Limb (tissue), 2 donors: ENCODE measurements at regions not wholly inside any gene's neighbourhood (a gene's known extent, or its start where the extent isn't known, plus 50 kb on each side); places are given as distances from the start of the nearest gene placed in this dataset.
"Not testable (repeated sequence)": the region's sequence is repeated elsewhere in the genome, so short reads cannot be mapped to it uniquely, and the experiment has no call there.

Source experiments
- DNase-seq, 2 donors: peaks; one replicate each; pipeline ENCODE4 v3.0.0-alpha.2; 2016; ENCODE audit errors: extremely low spot score in 2 of 2

DNA sequence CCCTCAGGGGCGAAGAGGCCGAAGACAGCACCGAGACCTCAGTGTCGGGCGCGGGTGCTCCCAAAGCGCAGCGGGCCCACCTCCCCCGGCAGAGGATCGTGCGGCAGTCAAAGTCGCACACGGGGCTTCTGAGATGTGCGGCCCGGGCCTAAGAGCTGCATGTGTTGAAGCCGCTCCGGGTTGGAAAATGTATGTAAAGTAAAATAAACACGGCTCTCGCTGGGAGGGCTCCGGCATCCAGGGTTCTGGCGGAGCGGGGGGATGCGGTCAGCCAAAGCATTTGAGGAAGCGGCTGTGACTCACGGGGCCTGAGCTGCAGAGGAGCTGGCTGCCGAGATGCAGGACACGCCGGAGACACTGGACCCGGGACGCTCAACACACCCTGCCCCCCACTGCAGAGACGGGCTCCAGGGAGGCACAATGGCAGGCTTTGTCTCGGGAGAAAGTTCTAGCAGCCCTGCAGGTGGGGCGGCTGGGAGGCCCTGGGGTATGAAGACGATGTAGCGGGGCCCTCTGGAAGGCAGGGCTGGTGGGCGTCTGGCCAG lies 185.8 kb downstream of the NPIPB11 start:
- DNase-seq: peak; percentile 26 to 66

DNA sequence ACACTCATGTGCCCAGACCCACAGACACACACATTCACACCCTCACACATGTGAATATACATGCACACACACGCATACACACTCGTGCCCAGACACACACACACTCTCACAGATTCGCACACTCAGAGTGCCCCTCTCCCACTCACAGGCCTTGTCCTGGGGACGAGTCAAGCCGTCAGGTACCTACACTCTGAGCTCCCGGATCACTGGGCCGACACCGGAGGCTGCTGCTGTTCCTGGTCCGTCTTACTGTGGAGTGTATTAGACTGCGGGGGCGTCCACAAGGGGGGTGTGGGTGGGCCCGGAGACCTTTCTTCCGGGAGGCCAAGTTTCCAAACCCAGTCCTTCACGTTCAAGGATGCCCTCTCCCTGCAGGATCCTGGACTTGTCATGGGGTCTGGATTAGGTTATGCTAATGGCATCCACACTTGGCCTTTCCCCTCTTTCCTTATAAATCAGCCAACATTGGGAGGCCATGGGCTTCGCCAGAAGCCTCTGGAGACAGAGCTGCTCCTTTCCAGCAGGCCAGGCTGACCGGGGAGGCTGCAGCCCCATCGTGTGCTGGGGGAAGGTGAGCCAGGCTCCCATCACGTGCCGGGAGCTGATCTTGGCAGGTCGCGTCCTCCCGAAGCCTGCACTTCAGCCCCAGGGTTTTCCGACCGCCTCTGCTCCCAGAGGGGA lies 186.4 kb downstream of the NPIPB11 start:
- DNase-seq: not testable (repeated sequence)

DNA sequence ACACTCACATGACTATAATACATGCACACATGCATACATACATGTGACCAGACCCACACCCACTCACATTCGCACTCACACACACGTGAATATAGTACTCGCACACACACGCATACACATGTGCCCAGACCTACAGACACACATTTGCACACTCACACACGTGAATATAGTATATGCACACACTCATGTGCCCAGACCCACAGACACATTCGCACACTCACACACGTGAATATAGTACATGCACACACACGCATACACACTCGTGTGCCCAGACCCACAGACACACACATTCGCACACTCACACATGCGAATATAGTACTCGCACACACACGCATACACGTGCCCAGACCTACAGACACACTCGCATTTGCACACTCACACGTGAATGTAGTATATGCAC lies 186.9 kb downstream of the NPIPB11 start:
- DNase-seq: not testable (repeated sequence)

DNA sequence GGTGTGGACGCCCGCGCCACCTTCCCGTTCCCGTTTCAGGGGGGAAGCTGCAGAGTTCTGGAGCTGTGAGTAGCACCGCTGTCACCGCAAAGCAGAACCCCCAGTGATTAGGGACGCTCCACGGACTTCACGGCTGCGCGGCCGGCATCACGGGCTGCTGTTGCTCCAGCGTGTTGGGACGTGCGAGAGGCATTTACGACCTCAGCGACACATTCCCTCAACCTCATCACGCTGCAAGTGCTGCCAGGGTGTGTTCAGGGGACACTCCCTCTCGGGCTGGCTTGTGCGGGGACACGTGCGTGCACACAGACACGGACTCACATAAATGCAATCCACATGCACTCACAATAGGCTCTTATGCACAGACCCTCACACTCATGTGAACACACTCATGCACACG lies 187.9 kb downstream of the NPIPB11 start:
- not testable (repeated sequence) for DNase-seq

DNA sequence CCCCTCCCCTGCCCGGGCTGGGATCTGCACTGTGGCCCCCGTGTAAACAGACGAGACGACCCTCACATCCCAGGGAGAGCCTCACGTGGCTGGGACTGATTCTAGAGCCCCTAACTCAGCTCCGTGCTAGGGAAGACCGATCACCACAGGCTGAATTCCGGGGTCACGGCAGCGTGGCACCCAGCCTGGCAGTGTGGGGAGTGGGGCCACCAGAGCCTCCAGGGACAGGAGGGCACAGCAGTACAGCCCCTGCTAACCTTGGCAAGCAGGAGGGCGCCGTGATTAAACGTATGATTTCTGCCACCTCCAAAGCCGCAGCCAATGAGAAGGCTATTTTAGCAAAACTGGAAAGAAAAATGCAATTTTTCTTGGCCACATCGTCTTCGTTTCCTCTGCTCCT lies 188.3 kb downstream of the NPIPB11 start:
- DNase-seq: not testable (repeated sequence)

DNA sequence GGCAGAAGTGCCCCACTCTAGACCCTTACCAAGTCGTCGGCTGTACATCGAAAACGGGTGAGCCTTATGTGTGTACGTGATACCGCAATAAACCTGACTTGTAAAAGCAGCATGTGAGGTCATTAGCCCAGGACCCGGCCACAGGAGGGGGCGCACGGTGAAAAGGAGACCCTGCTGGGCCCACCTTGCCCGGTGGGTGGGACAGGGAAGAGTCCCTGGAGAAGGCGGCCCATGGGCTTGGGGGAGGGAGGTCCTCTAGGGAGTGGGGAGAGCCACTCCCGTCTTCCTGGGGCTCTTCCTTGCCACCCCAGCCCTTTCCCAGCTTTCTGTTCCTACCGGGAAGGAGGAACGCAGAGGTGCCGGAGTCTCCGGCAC lies 188.8 kb downstream of the NPIPB11 start:
- not testable (repeated sequence) for DNase-seq

DNA sequence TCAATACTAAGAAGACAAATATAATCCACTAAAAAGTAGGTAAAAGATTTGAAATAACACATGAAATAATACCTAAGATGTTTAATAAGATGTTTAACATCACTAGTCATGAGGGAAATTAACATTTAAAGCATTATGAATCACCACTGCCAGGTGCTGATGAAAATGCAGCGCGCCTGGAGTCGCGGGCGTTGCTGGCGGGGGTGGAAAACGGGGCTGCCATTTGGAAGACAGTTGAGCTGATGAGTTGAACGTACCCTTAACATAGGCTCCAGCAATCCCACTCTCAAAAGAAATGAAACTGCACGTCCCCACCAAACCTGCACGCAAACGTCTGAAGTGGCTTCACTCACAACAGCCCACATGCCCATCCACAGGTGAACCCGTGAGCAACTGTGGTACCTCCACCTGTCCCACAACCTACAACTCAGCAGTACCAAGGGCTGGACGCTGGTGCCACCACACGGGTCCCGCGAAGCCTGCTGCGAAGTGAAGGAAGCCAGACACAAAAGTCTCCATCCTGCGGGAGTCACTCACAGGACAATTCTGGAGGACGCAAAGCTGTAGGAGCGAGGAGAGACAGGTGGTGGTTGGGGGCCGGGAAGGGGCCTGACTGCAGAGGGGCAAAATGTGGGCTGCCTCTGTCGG lies 189.3 kb downstream of the NPIPB11 start:
- DNase-seq: not testable (repeated sequence)

DNA sequence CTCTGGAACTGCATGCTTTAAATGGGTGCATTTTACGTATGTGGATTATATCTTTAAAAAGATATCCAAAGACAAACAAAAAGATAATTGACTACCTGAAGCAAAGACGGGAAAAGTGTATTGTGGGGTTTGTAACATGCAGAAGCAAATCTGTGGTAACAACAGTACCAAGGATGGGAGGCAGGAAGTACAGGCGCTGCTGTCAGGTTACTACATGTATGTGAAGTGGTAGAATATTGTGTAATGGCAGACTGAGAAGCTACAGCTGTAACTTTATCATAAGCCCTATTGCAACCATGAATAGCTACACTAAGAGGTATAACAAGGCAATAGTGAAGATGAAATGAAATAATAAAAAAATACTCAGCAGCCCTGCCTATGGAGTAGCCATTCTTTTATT lies 192.7 kb downstream of the NPIPB11 start:
- DNase-seq: not testable (repeated sequence)

DNA sequence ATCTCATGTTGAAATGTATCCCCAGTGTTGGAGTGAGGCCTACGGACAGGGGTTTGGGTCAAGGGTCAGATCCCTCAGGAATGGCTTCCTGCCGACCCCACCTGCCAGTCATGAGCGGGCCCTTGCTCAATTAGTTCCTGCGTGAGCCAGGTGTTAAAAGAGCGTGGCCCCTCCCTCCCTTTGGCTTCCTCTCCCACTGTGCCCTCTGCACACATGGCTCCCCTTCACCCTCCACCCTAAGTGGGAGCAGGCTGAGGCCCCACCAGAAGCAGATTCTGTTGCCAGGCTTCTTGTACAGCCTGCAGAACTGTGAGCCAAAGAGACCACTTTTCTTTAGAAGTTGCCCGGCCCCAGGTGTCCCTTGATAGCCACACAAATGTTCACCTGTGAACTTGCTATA lies 193.3 kb downstream of the NPIPB11 start:
- DNase-seq: not testable (repeated sequence)

DNA sequence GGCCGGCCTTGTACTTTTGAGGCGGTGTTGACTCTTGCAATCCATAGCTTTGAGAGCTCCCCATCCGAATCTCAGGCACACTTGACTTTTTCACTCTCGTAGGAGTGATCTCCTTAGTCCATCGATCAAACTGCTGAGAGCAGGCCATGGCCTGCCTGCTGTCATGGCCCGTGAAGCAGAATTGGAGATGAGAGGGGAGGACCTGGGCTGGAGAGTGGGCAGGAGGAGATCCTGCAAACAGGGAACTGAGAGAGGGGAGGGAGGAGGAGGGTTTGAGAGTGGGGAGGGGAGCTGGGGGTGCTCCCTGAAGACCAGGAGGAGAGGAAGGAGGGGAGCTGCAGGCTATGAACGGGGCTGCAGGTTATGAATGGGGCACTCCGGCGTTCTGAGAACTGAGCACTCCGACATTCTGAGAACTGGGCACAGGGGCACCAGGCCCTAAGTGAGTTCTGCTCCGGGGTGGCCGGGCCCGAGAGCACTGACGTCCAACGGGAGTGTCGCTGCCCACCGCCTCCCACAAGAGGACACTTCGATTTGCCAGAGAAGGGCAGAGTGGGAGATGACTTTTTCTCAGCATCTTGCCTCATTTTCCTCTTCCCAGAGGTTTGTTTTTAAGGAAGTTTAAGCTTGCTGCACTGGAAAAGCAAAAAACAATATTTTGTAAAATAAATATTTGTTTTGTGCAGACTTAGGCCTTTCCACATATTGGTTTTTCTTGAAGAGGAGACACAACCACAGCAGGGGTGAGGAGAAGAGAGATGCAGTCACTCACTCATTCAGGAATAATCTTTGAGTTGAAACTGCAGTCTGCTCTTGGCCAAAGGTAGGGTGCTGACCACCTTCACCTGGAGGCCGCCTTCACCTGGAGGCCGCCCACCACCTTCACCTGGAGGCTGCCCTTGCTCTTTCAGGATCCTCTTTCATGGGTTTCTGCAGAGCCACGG lies 194.2 kb downstream of the NPIPB11 start:
- DNase-seq: not testable (repeated sequence)

DNA sequence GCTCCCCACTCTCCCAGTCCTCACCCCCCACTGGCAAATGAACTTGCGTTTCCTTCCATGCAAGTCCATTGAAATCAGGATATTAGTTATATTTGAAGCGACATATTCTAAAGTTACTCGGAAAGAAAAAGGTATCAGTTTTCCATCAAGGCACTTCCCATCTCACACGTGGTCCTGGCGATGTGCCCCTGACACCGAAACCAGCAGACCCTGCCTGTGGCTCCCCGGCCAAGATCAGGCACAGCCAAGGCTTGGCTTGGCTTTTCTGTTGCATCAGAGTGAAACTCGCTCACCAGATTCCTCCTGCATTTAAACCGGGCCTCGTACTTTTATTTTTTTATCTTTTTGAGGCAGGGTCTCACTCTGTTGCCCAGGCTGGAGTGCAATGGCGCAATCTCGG lies 195.1 kb downstream of the NPIPB11 start:
- not testable (repeated sequence) for DNase-seq

DNA sequence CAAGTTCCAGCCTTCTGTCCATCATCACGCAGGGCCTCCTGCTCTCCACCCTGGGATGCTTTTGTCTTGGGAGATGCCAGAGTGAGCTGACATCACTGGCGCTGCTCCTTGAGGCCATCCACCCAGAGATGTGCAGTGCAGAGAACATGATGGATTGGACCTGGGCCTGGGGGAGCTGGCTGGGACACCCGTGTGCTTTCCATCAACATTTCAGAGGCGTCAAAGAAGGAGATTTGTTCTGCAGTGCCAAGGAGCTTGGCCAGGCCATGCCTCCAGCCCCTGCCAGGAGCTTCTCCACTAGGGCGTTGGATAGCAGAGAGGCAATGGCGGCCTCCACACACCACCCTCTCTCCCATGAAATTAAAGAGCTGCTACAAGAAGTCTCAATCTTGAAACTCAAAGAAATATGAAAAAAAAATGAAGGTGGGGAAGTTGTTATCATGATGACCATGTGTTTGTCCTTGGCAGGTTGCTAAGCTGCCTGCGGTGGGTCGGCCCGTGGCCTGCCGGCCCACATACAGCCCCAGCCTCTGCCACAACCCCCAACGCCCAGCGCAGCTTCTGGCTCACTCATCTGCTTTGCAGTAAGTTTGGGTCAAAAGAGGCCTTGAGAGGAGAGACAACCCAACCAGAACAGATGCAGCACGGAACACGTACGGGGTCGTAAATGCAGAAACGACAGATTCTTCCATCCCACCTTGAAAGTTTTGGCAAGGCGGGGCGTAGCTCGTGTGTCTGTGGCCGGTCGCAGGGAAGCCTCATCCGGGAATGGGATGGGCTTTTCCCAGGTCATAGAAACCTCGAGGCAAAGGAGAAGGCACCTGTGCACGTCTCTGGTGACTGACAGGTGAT lies 196.0 kb downstream of the NPIPB11 start:
- DNase-seq: not testable (repeated sequence)

DNA sequence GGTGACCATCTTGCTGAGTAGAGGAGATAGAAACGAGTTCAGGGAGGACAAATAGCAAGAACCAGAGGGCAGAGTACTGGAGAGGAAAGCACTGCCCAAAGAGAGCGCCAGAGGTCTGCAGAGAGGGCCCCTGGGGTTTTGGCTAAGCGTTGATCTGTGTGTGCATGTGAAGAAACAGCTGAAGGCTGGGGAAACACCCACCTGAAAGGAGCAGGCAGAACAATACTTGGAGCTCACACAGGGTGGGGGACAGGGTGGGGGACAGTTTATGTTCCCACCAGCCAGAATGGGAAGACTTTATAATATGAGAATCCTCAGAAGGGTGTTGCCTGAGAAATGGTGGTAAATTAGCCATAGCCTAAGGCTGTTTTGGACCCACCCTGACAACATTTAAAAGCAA lies 200.4 kb downstream of the NPIPB11 start:
- DNase-seq: not testable (repeated sequence)

DNA sequence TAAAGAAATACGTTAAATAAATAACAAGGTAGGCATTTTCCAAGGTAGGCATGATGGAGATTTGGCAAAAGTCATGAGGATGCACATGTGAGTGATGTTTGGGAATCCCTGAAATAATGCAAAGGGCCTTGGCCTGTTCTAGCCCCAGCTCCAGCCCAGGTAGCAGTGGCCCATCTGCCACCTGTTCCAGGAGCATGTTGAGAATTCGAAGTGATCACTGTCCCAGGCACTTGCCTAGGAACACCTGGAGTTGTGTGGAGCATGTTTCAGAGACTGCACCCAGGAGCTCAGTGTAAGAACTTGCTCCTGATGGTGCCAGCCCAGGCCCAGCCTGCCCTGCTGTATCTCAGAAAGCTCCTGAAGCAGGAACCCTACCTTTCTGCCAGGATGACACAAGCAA lies 201.4 kb downstream of the NPIPB11 start:
- not testable (repeated sequence) for DNase-seq

DNA sequence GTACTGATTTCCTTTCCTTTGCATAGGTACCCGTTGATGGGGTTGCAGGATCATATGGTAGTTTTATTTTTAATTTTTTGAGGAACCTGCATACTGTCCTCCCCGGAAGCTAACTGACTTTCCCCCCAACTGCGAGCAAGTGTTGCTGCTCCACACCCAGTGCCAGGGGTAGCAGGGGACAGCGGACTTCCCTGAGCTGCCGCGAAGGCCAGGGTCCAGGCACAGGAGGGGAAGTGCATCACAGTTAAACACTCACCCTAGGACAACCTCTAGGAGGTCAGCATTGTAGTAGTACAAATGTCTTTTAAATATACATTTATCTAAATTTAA lies 201.7 kb downstream of the NPIPB11 start:
- no peak for DNase-seq

DNA sequence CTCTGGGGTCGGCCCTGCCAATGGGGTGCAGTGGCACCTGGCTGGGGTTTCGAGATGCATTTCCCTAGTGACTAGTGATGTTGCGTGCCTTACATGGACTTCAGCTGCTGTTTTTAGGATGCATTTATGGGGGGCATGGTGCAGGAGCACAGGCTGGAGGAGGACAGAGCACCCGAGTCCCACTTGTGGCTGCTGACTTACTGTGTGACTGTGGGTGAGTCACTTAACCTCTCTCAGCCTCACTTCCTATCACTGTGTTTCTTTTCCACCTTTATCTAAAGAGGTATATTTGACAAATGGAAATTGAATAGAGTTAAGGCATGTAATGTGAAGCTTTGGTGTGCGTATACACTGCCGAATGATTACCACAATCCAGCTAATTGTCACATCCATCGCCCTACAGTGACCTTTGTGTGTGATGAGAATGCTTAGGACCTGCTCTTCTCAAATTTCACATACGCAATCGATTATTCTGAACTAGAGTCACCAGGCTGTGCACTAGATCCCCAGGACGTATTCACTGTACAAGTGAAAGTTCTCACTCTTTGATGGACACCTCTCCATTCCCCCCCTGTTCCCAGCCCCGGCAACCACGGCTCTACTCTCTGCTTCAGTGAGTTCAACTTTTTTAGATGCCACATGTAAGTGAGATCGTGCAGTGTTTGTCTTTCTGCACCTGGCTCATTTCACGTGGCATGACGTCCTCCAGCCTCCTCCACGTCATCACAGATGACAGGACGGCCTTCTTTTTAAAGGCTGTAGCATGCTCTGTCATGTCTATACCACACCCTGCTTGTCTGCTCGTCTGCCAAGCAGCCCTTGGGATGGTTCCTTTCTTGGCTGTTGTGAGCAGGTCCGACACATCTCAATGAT lies 202.3 kb downstream of the NPIPB11 start:
- DNase-seq: not testable (repeated sequence)

DNA sequence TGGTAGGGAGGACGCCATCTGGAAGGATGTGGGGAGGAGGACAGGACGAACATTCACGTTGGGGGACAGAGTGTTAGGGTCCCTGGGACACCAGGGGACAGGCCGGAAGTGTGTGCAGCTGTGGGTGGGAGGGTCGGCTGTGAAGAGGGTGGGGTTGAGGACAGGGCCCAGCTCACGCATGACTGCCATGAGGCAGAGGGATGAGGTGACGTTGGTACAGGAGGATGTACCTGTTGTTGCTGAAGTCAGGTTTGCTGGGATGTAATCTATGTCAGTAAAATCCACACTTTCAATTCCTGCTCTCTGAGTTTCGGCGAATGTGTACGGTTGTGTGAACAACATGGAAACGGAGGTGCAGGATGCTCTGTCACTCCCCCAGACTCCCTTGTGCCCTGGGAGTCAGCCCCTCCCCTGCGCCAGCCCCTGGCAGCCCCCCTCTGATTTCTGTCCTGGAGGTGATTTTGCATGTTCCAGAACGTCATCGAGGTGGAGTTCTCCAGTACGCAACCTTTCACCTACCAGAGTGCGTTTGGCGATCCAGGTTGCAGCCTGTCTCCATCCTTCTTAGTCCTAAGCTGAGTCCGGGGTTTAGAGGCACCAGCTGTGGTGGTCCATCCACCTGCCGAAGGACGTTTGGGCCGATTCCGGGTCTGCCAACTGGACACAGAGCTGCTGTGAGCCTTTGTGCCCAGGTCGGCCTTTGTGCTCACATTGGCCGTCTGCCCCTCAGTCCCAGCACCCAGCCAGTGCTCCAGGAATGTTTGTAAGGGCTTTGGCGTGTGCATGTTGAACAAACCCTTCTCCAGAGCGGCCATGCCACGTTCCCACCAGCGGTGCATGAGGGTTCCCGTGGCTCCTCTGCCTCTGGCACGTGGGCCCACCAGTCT lies 203.2 kb downstream of the NPIPB11 start:
- DNase-seq: peak in 1 of 2 donors; percentile 22

DNA sequence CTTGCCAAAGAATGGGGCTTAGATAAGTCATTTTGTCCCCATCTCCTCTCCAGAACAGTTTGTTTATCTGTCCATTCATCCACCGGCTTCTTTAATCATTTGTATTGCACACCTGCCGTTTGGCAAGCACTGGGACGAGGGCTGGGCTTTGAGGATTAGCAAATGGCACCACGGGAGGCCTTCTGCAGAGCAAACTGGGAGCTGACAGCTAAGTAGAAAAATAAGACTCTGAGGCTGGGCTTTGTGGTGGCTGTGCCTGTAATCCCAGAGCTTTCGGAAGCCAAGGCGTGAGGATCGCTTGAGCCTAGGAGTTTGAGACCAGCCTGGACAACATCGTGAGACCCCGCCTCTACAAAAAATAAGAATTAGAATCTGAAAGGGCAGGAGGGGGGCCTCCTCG lies 203.9 kb downstream of the NPIPB11 start:
- DNase-seq: peak in 1 of 2 donors; percentile 21
